SHP77 (cell line): ENCODE measurements at regions not wholly inside any gene's neighbourhood (a gene's known extent, or its start where the extent isn't known, plus 50 kb on each side); places are given as distances from the start of the nearest gene placed in this dataset.
"Not testable (repeated sequence)": the region's sequence is repeated elsewhere in the genome, so short reads cannot be mapped to it uniquely, and the experiment has no call there.

Source experiments
- DNase-seq, 2 experiments: peaks; one replicate each; lab custom pipeline; 2025; lab: John Stamatoyannopoulos, UW

DNA sequence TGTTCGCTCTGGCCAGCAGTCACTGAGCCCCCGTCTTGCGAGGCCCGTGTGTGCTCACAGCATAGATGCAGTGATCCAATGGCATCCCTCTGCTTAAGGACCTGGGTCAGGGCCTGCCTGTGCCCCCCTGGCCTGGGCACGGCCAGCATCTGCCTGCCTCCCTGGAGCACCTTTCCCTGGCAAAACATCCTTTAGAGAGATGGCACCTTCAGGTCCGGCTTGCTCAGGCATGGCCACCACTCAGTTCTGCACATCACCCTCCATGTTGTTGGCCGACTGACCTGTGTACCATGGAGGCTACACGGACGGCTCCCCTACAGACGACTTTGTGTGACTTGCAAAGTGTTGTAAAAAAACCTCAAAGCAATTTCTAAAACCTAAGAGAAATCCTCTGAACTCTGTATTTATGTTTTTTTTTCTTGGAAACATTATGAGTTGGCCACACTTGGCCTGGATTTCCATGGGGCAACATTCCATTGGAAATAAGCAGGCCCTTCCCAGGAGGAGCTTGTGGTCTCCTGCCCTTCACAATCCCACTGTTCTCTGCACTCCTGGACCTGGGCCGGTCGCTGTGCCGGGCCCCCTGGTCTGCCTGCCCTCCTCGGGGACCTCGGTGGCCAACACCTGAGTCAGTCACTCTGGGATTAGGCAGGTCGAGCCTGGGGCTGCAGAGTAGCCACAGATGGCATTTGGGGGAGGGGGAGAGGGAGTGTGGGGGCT lies 592.4 kb downstream of the TBC1D22A start:
- no peak for DNase-seq

DNA sequence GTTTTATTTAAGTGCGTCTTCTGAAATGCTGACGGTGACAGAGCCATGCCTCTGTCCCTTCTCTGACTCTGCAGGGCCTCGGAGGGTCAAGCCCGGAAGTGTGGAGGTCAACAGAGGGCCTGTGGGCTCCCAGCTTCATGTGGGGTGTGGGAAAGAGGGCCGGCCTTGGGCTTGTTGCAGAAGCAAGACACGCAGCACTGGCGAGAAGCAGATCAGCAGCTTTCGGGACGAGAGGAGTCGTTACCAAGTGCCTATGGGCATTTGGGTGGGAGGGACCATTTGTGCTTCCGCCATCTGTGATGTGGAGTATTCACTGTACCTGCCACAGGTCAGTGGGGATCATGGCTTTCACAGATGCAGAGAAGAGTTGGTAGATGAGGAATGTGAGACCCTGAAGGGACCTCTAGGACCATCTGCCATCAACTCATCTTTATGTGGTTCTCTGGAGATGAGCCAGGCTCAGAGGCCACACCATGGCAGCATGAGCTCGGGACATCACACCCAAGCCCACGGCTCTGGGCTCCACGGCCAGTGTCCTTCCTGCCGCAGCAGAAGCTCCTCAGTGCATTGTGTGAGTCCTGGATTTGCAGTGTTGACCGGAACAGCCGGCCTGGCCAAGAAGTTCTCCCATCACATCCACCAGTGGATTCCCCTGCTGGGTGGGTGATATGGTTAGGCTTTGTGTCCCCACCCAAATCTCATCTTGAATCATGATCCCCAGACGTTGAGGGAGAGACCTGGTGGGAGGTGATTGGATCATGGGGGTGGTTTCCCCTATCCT lies 590.7 kb downstream of the TBC1D22A start:
- no peak for DNase-seq

DNA sequence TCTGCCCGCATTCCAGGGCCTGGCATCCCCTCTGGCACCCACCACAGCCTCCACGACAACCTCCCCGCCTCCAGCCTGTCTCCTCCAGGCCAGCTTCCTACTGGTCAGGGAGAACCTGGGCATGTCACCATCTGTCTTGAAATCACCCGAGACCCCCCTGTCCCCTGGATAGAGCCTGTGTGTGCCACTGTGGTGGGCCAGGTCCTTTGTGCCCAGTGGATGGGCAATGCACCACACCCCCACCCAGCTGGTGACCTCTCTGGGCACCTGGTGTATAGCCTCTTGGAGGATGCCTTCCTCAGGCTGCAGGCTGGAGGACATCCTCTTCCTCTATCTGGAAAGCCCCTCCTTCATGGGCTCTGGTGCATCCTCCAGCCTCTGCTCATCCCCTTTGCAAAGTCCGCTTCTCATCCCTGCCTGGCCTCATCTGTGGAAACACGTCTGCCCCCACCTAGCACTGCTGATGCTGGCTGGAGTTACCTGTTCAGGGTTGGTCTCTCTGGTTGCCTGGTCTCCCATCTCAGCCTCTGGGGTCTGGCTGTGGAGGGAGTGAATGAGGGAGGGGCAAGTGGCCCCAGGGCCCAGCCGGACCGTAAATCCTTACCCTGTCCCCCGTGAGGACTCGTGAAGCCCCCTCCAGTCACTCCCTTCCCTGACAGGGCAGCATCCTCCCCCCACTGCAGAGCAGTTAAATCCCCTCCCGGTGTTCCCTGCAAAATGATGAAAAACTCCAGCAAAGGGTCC lies 589.6 kb downstream of the TBC1D22A start:
- no peak for DNase-seq

DNA sequence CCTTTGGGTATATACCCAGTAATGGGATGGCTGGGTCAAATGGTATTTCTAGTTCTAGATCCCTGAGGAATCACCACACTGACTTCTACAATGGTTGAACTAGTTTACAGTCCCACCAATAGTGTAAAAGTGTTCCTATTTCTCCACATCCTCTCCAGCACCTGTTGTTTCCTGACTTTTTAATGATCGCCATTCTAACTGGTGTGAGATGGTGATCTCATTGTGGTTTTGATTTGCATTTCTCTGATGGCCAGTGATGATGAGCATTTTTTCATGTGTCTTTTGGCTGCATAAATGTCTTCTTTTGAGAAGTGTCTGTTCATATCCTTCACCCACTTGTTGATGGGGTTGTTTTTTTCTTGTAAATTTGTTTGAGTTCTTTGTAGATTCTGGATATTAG lies 583.8 kb downstream of the TBC1D22A start:
- not testable (repeated sequence) for DNase-seq

DNA sequence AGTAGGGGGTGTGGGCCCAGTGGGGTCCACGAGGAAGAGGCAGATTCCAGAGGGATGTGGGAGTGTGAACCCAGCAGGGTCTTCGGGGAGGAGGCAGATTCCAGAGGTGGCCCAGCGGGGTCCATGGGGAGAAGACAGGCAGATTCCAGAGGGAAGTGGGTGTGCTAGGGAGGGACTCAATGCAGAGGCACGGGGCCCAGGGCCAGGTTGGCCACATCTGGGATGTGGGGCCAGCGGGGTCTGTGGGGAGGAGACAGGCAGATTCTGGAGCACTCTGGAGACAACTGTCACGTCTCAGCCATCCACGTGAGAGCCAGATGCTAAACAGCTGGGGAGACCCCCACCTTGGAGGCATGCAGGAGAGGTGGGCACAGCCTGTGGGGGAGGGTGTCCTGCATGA lies 582.6 kb downstream of the TBC1D22A start:
- no peak for DNase-seq

DNA sequence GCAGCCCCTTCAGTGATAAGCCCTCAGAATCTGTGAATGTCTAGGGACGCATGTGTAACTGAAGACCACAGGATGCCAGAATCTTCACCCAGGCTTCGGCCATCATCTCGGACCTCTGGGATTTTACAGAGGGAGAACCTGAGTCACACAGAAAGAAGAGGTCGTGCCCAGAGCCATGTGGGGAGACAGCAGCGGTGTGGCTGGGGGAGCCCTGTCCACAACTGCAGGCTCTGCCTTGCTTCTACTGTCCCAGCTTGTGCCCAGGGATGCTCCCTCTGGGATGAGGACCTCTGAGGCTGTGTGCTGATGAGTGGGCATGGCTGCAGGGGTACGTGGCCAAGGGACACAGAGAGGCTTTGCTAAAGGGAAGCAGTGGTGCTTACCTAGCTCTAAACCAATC lies 582.0 kb downstream of the TBC1D22A start:
- DNase-seq: no peak

DNA sequence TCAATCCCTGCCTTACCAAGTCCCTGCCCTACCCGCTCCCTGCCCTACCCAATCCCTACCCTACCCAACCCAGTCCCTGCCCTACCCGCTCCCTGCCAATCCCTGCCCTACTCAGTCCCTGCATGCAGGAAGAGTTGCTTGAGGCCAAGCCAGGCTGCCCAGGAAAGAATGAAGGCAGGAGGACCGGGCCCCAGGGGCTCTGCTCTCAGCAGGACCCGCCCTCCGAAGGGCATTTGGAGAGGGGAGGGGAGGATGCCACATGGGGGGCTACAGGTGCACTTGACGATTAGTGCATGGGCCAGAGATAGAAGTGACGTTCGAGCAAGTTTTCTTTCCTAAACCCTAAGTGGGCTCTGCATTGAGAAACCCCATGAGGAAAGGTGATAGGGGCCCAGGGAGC lies 581.2 kb downstream of the TBC1D22A start:
- no peak for DNase-seq

DNA sequence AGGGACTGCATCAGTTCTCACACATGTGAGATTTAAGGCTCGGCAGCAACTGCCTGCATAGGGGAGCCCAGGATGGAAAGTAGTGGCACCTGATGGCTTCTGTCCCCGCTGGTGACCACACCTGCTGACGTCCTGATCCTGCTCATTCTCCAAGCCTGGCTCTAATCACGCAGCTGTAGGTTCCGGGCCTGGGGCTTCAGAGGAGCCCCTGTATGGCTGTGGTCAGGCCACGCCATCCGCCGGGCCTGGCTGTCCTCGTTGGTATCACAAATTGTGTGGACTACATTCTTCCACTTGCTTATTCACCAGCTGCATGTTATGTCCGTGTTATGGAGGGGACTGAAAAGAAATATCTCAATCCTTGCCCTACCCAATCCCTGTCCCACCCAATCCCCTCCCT lies 580.0 kb downstream of the TBC1D22A start:
- no peak for DNase-seq

DNA sequence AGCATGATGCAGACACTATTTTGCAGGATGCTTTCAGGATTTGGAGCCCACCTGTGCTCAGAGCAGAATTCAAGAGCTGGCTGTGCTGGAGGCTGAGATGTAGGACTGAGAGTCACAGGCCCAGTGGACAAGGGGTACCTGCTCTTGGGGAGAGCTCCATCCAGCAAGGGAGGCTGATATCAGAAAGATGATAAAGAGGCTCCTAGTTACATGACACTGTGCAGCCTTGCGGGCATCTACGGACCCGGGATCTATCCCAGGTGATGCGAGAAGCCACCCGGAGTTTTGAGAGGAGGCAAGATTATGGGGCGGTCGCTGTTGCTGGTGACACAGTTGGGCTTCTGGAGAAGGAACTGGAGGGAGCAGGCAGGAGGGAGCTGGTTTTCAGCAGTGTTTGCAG lies 579.0 kb downstream of the TBC1D22A start:
- DNase-seq: no peak

DNA sequence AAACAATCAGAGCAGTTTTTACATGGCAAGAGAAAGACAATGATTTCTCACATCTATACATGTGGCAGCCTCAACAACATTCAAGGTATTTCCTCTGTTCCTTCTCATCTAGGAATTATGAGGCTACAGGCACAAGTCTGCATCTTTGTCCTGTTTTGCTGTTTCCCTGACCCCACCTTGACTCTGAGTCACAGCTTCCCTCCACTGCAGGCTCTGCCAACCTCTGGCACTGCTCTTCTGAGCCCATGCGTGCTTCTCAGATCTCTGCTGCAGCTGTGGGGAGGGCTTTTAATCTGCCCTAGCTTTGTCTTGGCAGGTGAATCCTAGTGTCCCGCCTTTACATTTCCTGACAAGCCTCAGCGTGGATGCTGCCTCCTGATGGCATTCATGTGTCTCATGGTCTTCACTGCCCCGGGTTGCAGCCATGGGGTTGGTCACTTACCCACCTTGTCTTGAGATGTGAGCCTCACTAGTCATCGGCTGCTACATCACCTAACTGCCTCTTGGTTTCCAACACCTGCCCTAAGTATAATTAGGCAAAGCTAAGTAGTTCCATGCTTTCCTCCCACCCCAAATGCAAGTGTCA lies 578.5 kb downstream of the TBC1D22A start:
- DNase-seq: peak in 1 of 2 experiments; percentile 26

DNA sequence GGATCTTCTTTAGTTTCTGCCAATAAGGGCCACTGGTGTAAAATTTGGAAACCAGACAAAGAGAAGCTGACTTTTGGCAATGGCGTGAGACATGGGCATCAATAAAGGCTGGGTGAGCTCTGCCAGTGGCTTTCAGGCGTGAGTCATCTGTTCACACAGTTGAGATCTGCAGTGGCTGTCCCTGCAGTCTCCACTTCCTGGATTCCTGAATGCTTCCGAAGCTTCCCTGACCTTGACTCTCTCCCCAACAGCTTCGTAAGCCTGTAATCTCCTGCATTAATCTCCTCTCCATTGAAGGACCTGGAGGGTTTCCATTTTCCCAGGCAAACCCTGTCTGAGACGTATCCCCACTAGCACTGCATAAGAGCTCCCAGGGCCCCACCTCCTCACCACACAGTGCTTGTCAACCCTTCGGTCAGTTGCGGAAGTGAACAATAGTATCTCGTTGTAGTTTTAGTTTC lies 574.7 kb downstream of the TBC1D22A start:
- peak; percentile 76 to 90 for DNase-seq

DNA sequence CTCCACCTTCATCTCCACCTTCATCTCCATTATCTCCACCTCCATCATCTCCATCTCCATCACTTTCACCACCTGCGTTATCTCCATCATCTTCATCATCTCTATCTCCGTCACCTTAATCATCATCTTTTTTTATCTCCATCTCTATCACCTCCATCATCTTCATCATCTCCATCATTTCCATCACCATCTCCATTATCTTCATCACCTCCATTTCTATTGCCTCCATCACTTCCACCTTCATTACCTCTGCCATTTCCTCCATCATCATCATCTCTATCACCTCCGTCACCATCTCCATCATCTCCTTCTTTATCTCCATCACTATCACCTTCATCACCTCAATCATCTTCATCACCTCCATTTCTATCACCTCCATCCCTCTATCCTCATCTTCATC lies 573.5 kb downstream of the TBC1D22A start:
- DNase-seq: no peak

DNA sequence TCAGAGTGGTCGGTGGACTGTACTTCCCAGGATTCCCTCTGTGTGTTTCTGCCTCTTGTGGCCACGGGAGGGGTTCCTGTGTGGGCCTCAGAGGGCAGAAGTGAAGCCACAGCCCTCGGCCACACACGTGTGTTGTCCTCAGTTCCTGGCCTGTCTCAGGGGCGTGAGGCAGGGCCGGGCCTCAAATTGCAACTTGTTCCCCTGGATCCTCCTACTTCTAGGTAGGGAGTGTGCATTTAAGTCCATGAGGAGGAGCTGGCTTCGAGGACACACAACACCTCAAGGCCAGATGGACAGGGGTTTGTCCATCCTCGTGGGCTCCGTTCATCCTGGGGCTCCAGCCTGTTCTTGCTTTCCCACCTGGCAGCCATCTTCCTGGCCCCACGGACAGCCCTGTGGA lies 573.0 kb downstream of the TBC1D22A start:
- no peak for DNase-seq

DNA sequence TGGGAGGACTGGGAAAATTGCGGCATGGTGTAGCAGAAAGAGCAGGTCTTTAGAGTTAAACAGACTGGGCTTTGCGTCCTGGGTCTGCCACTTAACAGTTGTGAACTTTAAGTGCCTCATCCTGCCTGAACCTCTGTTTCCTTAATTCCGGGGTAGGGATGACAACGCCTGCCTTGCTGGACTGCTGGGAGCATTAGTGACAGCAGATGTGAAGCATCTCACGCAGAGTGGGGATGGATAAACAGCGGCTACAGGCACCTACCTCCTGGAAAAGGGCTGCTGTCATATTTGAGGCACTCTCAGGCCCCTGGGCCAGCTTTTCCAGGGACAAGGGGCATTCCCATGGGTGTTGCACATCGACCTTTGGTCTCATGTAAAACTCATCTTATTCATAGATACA lies 572.2 kb downstream of the TBC1D22A start:
- peak; percentile 24 to 48 for DNase-seq

DNA sequence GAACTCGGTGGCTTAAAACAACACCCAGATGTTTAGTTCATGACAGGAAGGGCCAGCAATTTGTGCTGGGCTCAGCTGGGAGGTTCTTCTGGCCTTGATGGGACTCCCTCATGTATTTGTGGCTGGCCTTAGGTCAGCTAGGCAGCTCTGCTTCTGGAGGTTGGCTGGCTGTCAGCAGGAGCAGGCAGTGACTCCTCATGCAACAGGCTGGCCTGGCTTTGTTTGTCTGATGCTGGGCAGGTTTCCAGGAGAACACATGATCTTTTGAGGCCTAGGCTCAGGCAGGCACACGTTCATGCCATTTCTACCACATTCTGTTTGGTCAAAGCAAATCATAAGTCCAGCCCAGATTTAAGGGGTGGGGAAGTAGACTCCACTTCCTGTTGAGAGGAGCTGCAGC lies 571.2 kb downstream of the TBC1D22A start:
- peak; percentile 99 to 100 for DNase-seq

DNA sequence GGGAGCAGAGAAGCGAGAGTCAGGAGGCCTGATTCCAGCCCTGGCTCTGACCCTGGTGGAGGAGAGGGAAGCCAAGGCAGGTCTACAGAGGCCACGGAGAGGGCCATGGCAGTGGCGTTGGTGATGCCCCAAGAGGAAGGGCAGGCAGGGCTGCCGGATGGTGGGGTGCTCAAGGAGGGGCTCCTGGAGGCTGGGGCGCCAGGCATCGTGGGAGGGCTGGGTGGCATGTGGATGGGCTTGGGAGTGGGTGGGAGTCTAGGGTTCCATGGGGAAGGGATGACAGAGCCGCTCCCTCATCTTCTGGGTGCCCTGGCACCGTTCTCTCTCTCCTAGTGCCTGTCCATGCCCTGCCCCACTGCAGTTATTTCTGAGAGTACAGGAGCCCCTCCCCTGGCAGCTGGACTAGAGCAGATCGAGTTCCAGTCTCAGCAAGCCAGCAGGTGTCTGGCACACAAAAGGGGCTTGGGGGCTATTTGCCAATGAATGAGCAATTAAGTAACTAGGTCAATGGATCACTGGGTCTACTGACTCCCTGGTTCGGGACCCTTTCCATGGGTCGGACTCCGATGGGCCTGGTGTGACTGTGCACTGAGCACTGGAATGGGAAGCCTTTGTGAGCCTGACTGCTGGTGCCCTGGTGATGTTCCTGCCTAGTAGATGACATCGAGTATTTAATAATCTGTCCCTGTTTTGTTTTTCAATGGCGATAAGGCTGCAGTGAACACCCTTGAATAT lies 570.0 kb downstream of the TBC1D22A start:
- peak in 1 of 2 experiments; percentile 9 for DNase-seq

DNA sequence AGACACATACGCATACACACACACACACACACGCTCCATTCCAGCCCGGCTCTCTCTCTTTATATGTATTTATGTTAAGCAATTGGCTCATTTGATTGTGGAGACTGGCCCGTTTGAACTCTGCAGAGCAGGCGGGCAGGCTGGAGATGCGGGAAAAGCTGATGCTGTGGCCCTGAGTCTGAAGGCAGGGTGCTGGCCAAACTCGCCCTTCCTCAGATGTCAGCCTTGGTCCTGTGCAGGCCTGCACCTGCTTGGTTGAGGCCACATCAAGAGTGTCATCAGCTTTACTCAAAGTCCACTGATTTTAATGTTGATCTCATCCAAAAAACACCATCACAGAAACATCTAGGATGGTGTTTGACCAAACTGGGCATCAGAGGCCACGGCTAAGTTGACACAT lies 569.3 kb downstream of the TBC1D22A start:
- no peak for DNase-seq

DNA sequence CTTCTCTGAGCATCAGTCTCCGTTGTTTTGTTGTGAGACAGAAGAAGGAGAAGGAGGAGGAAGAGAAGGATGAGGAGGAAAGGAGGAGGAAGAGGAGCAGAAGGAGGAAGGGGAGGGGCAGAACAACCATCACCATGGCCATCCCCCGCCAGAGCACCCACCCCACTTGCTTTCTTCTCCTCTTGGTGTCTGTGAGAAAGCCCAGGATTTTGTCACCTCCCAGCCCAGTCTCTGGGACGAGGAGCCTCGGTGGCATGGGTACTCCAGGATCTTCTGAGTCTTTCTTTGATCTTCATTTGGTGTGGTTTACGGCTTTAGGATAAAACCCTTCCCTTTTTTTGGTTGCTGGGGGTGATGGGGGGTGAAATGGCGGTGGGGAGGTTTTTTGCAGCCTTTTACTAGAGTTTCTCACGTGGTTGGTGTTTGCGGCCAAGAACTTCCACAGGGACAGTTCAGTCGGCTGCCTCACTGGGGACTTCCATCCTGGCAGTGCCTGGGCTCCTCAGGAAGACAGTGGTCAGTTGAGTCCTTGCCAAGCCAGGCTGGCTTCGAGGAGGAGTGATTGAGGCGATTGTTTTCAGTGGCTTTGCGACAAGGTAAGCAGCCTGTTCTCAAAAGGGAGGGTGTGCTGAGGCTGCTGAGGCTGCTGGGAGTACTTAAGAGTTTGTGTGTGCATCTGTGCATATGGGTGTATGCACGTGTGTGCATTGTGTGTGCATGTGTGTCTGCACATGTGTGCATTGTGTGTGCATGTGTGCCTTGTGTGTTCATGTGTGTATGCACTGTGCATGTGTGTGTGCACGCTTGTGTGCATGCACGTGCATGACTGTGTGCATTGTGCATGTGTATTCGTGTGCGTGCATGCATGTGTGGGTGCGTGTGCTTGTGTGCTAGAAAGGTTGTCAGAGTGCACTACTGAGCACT lies 567.5 kb downstream of the TBC1D22A start:
- DNase-seq: no peak

DNA sequence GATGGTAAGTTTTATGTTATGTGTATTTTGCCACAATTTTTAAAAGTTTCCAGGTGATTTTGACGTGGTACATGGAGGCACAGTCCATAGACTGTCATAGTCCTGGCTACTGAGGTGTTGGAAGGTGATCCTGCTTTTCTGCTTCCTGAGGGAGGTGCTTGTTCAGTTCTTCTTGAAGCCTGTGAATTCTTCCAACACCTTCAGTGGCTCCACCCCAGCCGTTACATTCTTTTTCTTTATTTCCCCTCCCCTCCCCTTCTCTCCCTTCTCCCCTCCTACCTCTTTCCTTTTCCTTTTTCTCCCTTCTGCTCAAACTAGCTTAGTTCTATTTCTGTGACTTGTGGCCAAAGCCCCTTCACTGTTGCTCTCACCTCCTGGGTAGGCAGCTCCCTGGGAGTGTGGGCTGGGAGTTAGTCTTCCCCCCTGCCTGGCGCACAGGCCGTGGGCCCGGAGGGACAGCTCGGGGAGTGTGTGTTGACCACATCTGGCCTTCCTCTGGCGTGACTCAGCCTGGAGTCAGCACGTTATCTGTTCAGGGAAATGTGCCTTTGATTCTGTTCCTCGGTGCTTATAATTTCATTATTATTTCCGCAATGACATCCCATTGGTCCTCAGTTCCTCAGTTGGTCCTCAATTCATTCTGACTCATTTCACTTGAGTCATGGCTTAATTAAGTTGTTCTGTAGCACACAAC lies 566.2 kb downstream of the TBC1D22A start:
- DNase-seq: no peak

DNA sequence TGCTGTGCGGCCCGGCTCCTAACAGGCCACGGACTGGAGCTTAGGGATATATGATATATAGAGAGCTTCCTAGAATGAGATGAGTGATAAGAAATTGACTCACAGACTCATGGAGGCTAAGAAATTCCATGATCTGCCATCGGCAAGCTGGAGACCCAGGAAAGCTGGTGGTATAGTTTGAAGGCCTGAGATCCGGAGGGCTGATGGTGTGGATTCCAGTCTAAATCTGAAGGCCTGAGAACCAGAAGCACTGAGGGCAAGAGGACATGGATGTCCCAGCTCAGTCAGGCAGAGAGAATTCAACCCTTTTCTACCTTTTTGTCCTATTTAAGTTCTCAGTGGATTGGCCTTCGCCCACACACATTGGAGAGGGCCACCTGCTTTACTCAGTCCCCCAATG lies 564.8 kb downstream of the TBC1D22A start:
- no peak for DNase-seq
